ENCODE measurements at regions not wholly inside any gene's neighbourhood (a gene's known extent, or its start where the extent isn't known, plus 50 kb on each side); places are given as distances from the start of the nearest gene placed in this dataset.

GRCh38 chr2:2542316-2542715, 211.2 kb upstream of the MYT1L start:
- TF ChIP-seq, protein P1, sequence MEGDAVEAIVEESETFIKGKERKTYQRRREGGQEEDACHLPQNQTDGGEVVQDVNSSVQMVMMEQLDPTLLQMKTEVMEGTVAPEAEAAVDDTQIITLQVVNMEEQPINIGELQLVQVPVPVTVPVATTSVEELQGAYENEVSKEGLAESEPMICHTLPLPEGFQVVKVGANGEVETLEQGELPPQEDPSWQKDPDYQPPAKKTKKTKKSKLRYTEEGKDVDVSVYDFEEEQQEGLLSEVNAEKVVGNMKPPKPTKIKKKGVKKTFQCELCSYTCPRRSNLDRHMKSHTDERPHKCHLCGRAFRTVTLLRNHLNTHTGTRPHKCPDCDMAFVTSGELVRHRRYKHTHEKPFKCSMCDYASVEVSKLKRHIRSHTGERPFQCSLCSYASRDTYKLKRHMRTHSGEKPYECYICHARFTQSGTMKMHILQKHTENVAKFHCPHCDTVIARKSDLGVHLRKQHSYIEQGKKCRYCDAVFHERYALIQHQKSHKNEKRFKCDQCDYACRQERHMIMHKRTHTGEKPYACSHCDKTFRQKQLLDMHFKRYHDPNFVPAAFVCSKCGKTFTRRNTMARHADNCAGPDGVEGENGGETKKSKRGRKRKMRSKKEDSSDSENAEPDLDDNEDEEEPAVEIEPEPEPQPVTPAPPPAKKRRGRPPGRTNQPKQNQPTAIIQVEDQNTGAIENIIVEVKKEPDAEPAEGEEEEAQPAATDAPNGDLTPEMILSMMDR (IDR thresholded peaks at IDR 0.05) = no peak
- TF ChIP-seq POLR2A (IDR thresholded peaks at IDR 0.05) (no peak), EP300 (IDR thresholded peaks at IDR 0.05) (no peak)
